ENCODE measurements at regions not wholly inside any gene's neighbourhood (a gene's known extent, or its start where the extent isn't known, plus 50 kb on each side); places are given as distances from the start of the nearest gene placed in this dataset.

- no peak for TF ChIP-seq POLR2A (IDR thresholded peaks at IDR 0.05)
- no peak for TF ChIP-seq CTCF (IDR thresholded peaks at IDR 0.05 in 4 of 5, conservative IDR thresholded peaks at IDR 0.05 in 1 of 5)
Observed at GRCh38 chr5:36450229-36451014, 148.7 kb upstream of the RANBP3L start.
